ENCODE measurements at regions not wholly inside any gene's neighbourhood (a gene's known extent, or its start where the extent isn't known, plus 50 kb on each side); places are given as distances from the start of the nearest gene placed in this dataset.

DNA sequence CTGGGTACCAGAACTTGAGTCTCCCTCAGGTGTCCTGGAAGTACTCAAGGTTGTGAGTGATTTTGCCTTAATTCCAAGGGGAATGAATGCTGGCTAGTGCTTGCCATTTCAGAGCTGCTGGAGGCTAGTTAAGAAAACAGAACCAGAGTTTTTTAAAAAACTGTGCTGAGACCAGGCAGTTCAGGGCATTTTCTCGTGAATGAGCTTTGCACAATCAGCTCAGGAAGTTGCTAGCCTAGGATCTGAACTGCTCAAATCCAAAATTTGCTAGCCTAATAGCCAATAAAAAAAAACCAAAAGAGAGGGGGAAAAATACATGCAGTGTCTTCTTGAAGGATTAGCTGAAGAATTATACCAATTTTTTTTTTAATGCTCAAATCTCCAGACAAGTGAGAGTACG, 292.7 kb downstream of the FBXW7 start:
- Histone ChIP-seq H3K4me2 (ENCODE audit: low read length) (no peak overlapping the region), H3K9me3 (ENCODE audit: low read length) (no peaks in the 10 kb centered on the region), H3K79me2 (ENCODE audit: insufficient read depth, low read depth, low read length) (no peaks in the 10 kb centered on the region), H3K36me3 (ENCODE audit: insufficient read depth, low read length) (no peaks in the 10 kb centered on the region), H3K27ac (ENCODE audit: low read depth, low read length, poor library complexity, severe bottlenecking) (no peak overlapping the region), H2AFZ (ENCODE audit: low read length) (no peak overlapping the region), H3K9me2 (ENCODE audit: insufficient read depth, low read length) (no peaks in the 10 kb centered on the region), H4K20me1 (ENCODE audit: insufficient read depth, low read length) (no peaks in the 10 kb centered on the region), H3K4me1 (ENCODE audit: insufficient read depth, low read length, poor library complexity, severe bottlenecking) (no peaks in the 10 kb centered on the region), H3K4me3 (ENCODE audit: low read depth, low read length, poor library complexity, severe bottlenecking) (no peak overlapping the region)
- TF ChIP-seq, protein P1, sequence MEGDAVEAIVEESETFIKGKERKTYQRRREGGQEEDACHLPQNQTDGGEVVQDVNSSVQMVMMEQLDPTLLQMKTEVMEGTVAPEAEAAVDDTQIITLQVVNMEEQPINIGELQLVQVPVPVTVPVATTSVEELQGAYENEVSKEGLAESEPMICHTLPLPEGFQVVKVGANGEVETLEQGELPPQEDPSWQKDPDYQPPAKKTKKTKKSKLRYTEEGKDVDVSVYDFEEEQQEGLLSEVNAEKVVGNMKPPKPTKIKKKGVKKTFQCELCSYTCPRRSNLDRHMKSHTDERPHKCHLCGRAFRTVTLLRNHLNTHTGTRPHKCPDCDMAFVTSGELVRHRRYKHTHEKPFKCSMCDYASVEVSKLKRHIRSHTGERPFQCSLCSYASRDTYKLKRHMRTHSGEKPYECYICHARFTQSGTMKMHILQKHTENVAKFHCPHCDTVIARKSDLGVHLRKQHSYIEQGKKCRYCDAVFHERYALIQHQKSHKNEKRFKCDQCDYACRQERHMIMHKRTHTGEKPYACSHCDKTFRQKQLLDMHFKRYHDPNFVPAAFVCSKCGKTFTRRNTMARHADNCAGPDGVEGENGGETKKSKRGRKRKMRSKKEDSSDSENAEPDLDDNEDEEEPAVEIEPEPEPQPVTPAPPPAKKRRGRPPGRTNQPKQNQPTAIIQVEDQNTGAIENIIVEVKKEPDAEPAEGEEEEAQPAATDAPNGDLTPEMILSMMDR (conservative IDR thresholded peaks at IDR 0.05; ENCODE audit: low read length) = no peak
- no peak for TF ChIP-seq EZH2phosphoT487 (IDR thresholded peaks at IDR 0.05; ENCODE audit: borderline replicate concordance, low read depth, low read length)
- ChIA-PET CTCF (ENCODE audit: unreplicated experiment) (no interaction called here), POLR2A (interaction anchor here (0.7 kb wide), 1 partner anchor 434 kb away, joined by 3 read pairs; no protein-coding TSS in a partner anchor)
- intact Hi-C loops (cut with micrococcal nuclease; ENCODE audit: unreplicated experiment) = no loop called here
- no peak for DNase-seq (ENCODE audit: low spot score)
- BruUV-seq (replicated peaks) = no TSS peak

DNA sequence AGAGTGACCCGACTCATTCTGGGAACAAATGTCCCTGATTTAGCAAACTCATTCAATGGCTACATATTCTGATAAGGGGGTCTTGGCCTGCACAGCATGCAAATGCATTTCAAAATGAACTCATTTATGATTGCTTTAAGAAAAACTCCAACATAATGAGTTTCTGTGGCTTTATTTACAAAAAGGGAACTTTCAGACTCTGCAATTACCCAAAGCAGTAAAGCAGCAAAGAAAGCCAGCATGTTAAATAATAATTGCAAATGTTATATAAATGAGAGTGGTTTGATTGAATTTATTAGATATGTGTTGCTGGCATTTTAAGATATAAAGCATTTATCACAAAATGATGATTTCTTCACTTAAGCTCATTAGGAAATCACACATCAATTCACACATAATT, 295.7 kb downstream of the FBXW7 start:
- no peaks in the 10 kb centered on the region for H4K20me1 ChIP-seq (ENCODE audit: insufficient read depth, low read length)
- no peak overlapping the region for H2AFZ ChIP-seq (ENCODE audit: low read length)
- intact Hi-C loops (cut with micrococcal nuclease; ENCODE audit: unreplicated experiment) = no loop called here
- H3K36me3 ChIP-seq (ENCODE audit: insufficient read depth, low read length) = no peaks in the 10 kb centered on the region
- no peaks in the 10 kb centered on the region for H3K9me2 ChIP-seq (ENCODE audit: insufficient read depth, low read length)
- H3K4me2 ChIP-seq (ENCODE audit: low read length) = no peak overlapping the region
- BruUV-seq (replicated peaks) = no TSS peak
- ChIA-PET CTCF (ENCODE audit: unreplicated experiment) (no interaction called here), POLR2A (interaction anchor here (0.6 kb wide), 1 partner anchor 776 kb away, joined by 4 read pairs; no protein-coding TSS in a partner anchor)
- no peak overlapping the region for H3K27ac ChIP-seq (ENCODE audit: low read depth, low read length, poor library complexity, severe bottlenecking)
- H3K79me2 ChIP-seq (ENCODE audit: insufficient read depth, low read depth, low read length) = no peaks in the 10 kb centered on the region
- no peaks in the 10 kb centered on the region for H3K9me3 ChIP-seq (ENCODE audit: low read length)
- no peak for DNase-seq (ENCODE audit: low spot score)
- no peak overlapping the region for H3K4me3 ChIP-seq (ENCODE audit: low read depth, low read length, poor library complexity, severe bottlenecking)
- TF ChIP-seq, protein P1 (conservative IDR thresholded peaks at IDR 0.05; ENCODE audit: low read length) = no peak
- no peak for TF ChIP-seq EZH2phosphoT487 (IDR thresholded peaks at IDR 0.05; ENCODE audit: borderline replicate concordance, low read depth, low read length)
- no peaks in the 10 kb centered on the region for H3K4me1 ChIP-seq (ENCODE audit: insufficient read depth, low read length, poor library complexity, severe bottlenecking)

DNA sequence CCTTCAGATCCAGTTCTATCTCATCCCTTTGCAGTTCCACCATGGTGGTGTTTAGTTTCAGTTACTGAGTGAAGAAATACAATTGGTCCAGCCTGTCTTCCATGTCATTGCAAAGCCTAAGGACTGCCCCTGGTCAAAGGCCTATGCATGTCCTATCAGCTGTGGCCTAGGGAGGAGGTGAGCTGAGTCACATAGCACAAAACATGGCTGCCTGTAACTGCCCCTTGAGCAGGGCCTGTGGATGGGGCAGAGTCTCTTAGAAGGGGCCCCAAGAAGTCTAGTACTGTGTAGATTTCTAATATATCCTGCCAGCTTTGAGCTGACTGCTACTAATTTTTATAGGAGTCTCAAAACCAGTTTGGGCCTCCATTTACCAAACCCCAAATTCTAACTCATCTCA, 296.7 kb downstream of the FBXW7 start:
- H3K4me3 ChIP-seq (ENCODE audit: low read depth, low read length, poor library complexity, severe bottlenecking) = no peak overlapping the region
- ChIA-PET POLR2A (no interaction called here), CTCF (ENCODE audit: unreplicated experiment) (no interaction called here)
- no peaks in the 10 kb centered on the region for H3K9me2 ChIP-seq (ENCODE audit: insufficient read depth, low read length)
- H4K20me1 ChIP-seq (ENCODE audit: insufficient read depth, low read length) = no peaks in the 10 kb centered on the region
- no peak overlapping the region for H3K4me2 ChIP-seq (ENCODE audit: low read length)
- no peaks in the 10 kb centered on the region for H3K4me1 ChIP-seq (ENCODE audit: insufficient read depth, low read length, poor library complexity, severe bottlenecking)
- no peaks in the 10 kb centered on the region for H3K79me2 ChIP-seq (ENCODE audit: insufficient read depth, low read depth, low read length)
- H3K36me3 ChIP-seq (ENCODE audit: insufficient read depth, low read length) = no peaks in the 10 kb centered on the region
- no peak overlapping the region for H2AFZ ChIP-seq (ENCODE audit: low read length)
- no peak for DNase-seq (ENCODE audit: low spot score)
- BruUV-seq (replicated peaks) = no TSS peak
- intact Hi-C loops (cut with micrococcal nuclease; ENCODE audit: unreplicated experiment) = no loop called here
- H3K27ac ChIP-seq (ENCODE audit: low read depth, low read length, poor library complexity, severe bottlenecking) = no peak overlapping the region
- no peak for TF ChIP-seq EZH2phosphoT487 (IDR thresholded peaks at IDR 0.05; ENCODE audit: borderline replicate concordance, low read depth, low read length)
- TF ChIP-seq, protein P1 (conservative IDR thresholded peaks at IDR 0.05; ENCODE audit: low read length) = no peak
- H3K9me3 ChIP-seq (ENCODE audit: low read length) = no peaks in the 10 kb centered on the region

Data from OCI-LY7 (cell line).